OCI-LY7 (cell line): ENCODE measurements at regions not wholly inside any gene's neighbourhood (a gene's known extent, or its start where the extent isn't known, plus 50 kb on each side); places are given as distances from the start of the nearest gene placed in this dataset.

Source experiments
- CTCF ChIP-seq: fragments of 200-600 bp; sonication (generic); conservative IDR thresholded peaks from 2 replicates; pipeline ENCODE4 v1.5.1; 2014; ENCODE audit warnings: mild to moderate bottlenecking, antibody characterized with exemption, low read length, moderate library complexity, mixed read lengths
- EZH2phosphoT487 ChIP-seq: fragments of 200-600 bp; sonication (generic); IDR thresholded peaks from 2 replicates; pipeline ENCODE4 v1.6.1; 2018; ENCODE audit warnings: low read depth, borderline replicate concordance, mild to moderate bottlenecking, mixed run types, antibody characterized with exemption, low read length, moderate library complexity, mixed read lengths

- no peak for TF ChIP-seq CTCF
- TF ChIP-seq EZH2phosphoT487: no peak
Measured at GRCh38 chr14:76920331-76921087, 94.3 kb downstream of the LRRC74A start.
